Astrocyte (in vitro differentiated cells and primary cell): ENCODE measurements at regions not wholly inside any gene's neighbourhood (a gene's known extent, or its start where the extent isn't known, plus 50 kb on each side); places are given as distances from the start of the nearest gene placed in this dataset.

Experiments used
- DNase-seq: peaks from one replicate; pipeline ENCODE4 v3.0.0-alpha.2; 2010; ENCODE audit warnings: low read depth
- FAIRE-seq: peaks from 2 replicates; lab custom pipeline; 2011; peaks lifted over from hg19 to GRCh38; lab: Jason Lieb, UNC
- H2AFZ ChIP-seq: 2 replicates; pipeline ENCODE4 v1.6.0; 2012; ENCODE audit warnings: low read depth, low read length, inconsistent platforms
- H3K27ac ChIP-seq: 2 replicates; pipeline ENCODE4 v1.5.1; 2011; ENCODE audit warnings: low read depth, low read length, inconsistent platforms
- H3K27me3 ChIP-seq: 2 replicates; pipeline ENCODE4 v1.6.0; 2011; ENCODE audit warnings: low read length, inconsistent platforms; ENCODE audit not compliant: insufficient read depth
- H3K36me3 ChIP-seq: 2 replicates; pipeline ENCODE4 v1.5.1; 2011; ENCODE audit warnings: low read length, inconsistent platforms; ENCODE audit not compliant: insufficient read depth
- H3K4me1 ChIP-seq: 2 replicates; pipeline ENCODE4 v1.5.1; 2011; ENCODE audit warnings: low read length, inconsistent platforms; ENCODE audit not compliant: insufficient read depth
- H3K4me2 ChIP-seq: 2 replicates; pipeline ENCODE4 v1.6.0; 2012; ENCODE audit warnings: low read length, inconsistent platforms
- H3K4me3 ChIP-seq: 2 replicates; pipeline ENCODE4 v1.5.1; 2011; ENCODE audit warnings: low read depth, mild to moderate bottlenecking, low read length, inconsistent platforms; ENCODE audit not compliant: insufficient read depth
- H3K79me2 ChIP-seq: 2 replicates; pipeline ENCODE4 v1.6.0; 2012; ENCODE audit warnings: mild to moderate bottlenecking, low read length, inconsistent platforms; ENCODE audit not compliant: insufficient read depth
- H3K9ac ChIP-seq: 2 replicates; pipeline ENCODE4 v1.6.0; 2012; ENCODE audit warnings: mild to moderate bottlenecking, low read length, inconsistent platforms
- H3K9me3 ChIP-seq: 2 replicates; pipeline ENCODE4 v1.5.1; 2012; ENCODE audit warnings: low read depth, mild to moderate bottlenecking, low read length, inconsistent platforms; ENCODE audit not compliant: insufficient read depth
- H4K20me1 ChIP-seq: 2 replicates; pipeline ENCODE4 v1.6.0; 2012; ENCODE audit warnings: low read length, inconsistent platforms; ENCODE audit not compliant: insufficient read depth
- H3K27ac Mint-ChIP-seq: one replicate; pipeline ENCODE4 v1.8.0; 2021; ENCODE audit warnings: mild to moderate bottlenecking, mixed read lengths; ENCODE audit not compliant: unreplicated experiment
- H3K27me3 Mint-ChIP-seq: one replicate; pipeline ENCODE4 v1.8.0; 2021; ENCODE audit warnings: low read depth, mixed read lengths; ENCODE audit not compliant: unreplicated experiment
- H3K36me3 Mint-ChIP-seq: one replicate; pipeline ENCODE4 v1.8.0; 2021; ENCODE audit warnings: low read depth, mixed read lengths; ENCODE audit not compliant: unreplicated experiment
- H3K4me1 Mint-ChIP-seq: one replicate; pipeline ENCODE4 v1.8.0; 2021; ENCODE audit warnings: low read depth, mixed read lengths; ENCODE audit not compliant: unreplicated experiment
- H3K4me3 Mint-ChIP-seq: one replicate; pipeline ENCODE4 v1.8.0; 2021; ENCODE audit warnings: mild to moderate bottlenecking, moderate library complexity, mixed read lengths; ENCODE audit not compliant: unreplicated experiment
- H3K9me3 Mint-ChIP-seq: one replicate; pipeline ENCODE4 v1.8.0; 2021; ENCODE audit warnings: mild to moderate bottlenecking, mixed read lengths; ENCODE audit not compliant: unreplicated experiment
- CTCF ChIP-seq: IDR thresholded peaks from 2 replicates; pipeline ENCODE4 v1.5.1; 2011; ENCODE audit warnings: low read depth, mild to moderate bottlenecking, inconsistent platforms, low read length, moderate library complexity; ENCODE audit not compliant: insufficient read depth
- EZH2 ChIP-seq: IDR thresholded peaks from 2 replicates; pipeline ENCODE4 v1.6.1; 2012; ENCODE audit warnings: mild to moderate bottlenecking, low read length, inconsistent platforms; ENCODE audit not compliant: insufficient read depth

GRCh38 chr13:31426395-31426794 is 226.6 kb downstream of the B3GLCT start:
- no peak overlapping the region for H3K4me3 Mint-ChIP-seq
- H3K27ac Mint-ChIP-seq: no peak overlapping the region
- Histone ChIP-seq H2AFZ (no peak overlapping the region), H3K79me2 (no peaks in the 10 kb centered on the region), H3K36me3 (no peaks in the 10 kb centered on the region), H3K9ac (no peak overlapping the region), H3K27me3 (peaks cover 9% of the 10 kb centered on the region), H3K4me1 (no peaks in the 10 kb centered on the region), H3K4me3 (no peak overlapping the region), H3K4me2 (no peak overlapping the region), H3K27ac (no peak overlapping the region), H4K20me1 (no peaks in the 10 kb centered on the region), H3K9me3 (no peaks in the 10 kb centered on the region)
- FAIRE-seq: no peak
- H3K4me1 Mint-ChIP-seq: peaks cover 2% of the 10 kb centered on the region
- H3K9me3 Mint-ChIP-seq: no peaks in the 10 kb centered on the region
- no peak for DNase-seq
- peaks cover 19% of the 10 kb centered on the region for H3K27me3 Mint-ChIP-seq
- TF ChIP-seq EZH2 (no peak), CTCF (no peak)
- no peaks in the 10 kb centered on the region for H3K36me3 Mint-ChIP-seq

GRCh38 chr13:31427151-31428100 is 227.7 kb downstream of the B3GLCT start:
- DNase-seq (no peak), FAIRE-seq (no peak)
- no peaks in the 10 kb centered on the region for H3K36me3 ChIP-seq
- no peaks in the 10 kb centered on the region for H3K79me2 ChIP-seq
- TF ChIP-seq CTCF: no peak
- no peak for TF ChIP-seq EZH2
- H3K27ac ChIP-seq: no peak overlapping the region
- no peak overlapping the region for H3K4me3 ChIP-seq
- H3K4me2 ChIP-seq: no peak overlapping the region
- H4K20me1 ChIP-seq: no peaks in the 10 kb centered on the region
- H3K9me3 ChIP-seq: no peaks in the 10 kb centered on the region
- no peak overlapping the region for H3K9ac ChIP-seq
- H3K4me3 Mint-ChIP-seq: no peak overlapping the region
- H3K4me1 Mint-ChIP-seq: peaks cover 2% of the 10 kb centered on the region
- no peak overlapping the region for H3K27ac Mint-ChIP-seq
- H3K27me3 ChIP-seq: peaks cover 4% of the 10 kb centered on the region
- peaks cover 11% of the 10 kb centered on the region for H3K27me3 Mint-ChIP-seq
- no peak overlapping the region for H2AFZ ChIP-seq
- no peaks in the 10 kb centered on the region for H3K9me3 Mint-ChIP-seq
- H3K4me1 ChIP-seq: no peaks in the 10 kb centered on the region
- H3K36me3 Mint-ChIP-seq: no peaks in the 10 kb centered on the region

GRCh38 chr13:31431722-31432137 is 232.0 kb downstream of the B3GLCT start:
- H3K27me3 Mint-ChIP-seq: peaks cover 36% of the 10 kb centered on the region

More at GRCh38 chr13:31431722-31432137, 232.0 kb downstream of the B3GLCT start:
- no peak overlapping the region for H3K4me3 Mint-ChIP-seq
- Histone ChIP-seq H3K79me2 (no peaks in the 10 kb centered on the region), H3K36me3 (no peaks in the 10 kb centered on the region), H3K4me1 (no peaks in the 10 kb centered on the region), H3K9me3 (no peaks in the 10 kb centered on the region), H2AFZ (no peak overlapping the region), H3K27ac (no peak overlapping the region), H3K4me3 (no peak overlapping the region), H3K4me2 (no peak overlapping the region), H3K9ac (no peak overlapping the region), H3K27me3 (peaks cover 4% of the 10 kb centered on the region), H4K20me1 (no peaks in the 10 kb centered on the region)
- DNase-seq: peak; percentile 6
- FAIRE-seq: no peak
- no peak overlapping the region for H3K27ac Mint-ChIP-seq
- peaks cover 6% of the 10 kb centered on the region for H3K4me1 Mint-ChIP-seq
- TF ChIP-seq CTCF: peak; percentile 72
- TF ChIP-seq EZH2: no peak
- H3K9me3 Mint-ChIP-seq: no peaks in the 10 kb centered on the region
- H3K36me3 Mint-ChIP-seq: no peaks in the 10 kb centered on the region
